GM18499 (cell line): ENCODE measurements at regions not wholly inside any gene's neighbourhood (a gene's known extent, or its start where the extent isn't known, plus 50 kb on each side); places are given as distances from the start of the nearest gene placed in this dataset.

Experiments used
- ATAC-seq: cut with Tn5 transposase; IDR thresholded peaks from one replicate; pipeline ENCODE4 v1.9.1; 2021; ENCODE audit warnings: moderate number of reproducible peaks; ENCODE audit not compliant: insufficient read depth, unreplicated experiment

DNA sequence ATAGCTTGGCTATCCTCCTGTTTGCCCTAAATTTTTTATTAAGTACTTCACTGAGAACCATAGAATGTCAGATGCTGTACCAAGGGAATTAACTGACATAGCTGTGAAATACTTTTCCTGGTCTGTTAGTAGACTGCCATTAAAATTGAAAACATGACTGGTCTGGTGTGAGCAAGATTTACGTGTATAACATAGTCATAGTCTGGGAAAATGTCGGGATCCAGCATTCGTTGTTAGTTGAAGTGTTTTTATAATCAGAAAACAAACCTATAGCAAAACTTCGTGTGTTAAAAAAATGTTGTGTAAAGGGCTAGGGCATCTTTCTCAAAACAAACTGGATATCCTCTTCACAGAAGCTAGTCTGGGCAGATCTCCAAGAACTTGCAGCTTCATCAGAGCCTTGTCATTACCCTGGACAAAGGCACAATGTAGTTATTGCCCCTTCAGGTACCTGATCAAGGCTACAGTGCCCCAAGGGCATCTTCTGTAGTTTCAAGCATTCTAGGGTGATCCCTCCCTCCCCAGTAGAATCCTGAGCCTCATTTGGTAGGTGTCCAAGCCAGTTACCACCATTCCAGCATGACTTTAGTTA, 454.2 kb upstream of the SGCD start:
- no peak for ATAC-seq

DNA sequence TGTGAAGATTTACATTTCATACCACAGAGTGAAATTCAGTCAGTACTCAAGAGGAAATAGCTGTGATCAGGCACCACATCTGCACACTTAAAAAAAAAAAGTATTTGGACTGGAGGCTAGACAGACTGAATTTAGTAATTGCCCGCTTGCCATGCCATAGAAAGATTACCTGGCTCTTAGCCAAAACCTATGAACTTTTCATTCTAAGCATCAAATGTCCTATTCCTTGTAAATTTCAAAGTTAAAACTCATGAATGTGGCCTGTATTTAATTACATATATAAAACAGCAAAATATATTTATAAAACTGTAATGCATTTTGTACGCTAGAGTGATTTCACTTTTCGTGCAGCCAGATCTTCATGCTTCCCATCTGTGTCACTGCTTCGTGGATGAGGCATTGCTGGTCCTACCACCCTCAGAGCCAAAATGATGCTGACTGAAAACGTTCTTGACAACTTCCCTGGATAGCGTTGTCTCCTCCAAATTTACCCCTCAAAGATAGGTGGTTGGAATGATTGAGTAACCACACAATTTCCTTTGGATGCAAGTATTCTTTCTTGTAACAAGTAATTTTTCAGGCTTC, 447.9 kb upstream of the SGCD start:
- ATAC-seq, result no peak

DNA sequence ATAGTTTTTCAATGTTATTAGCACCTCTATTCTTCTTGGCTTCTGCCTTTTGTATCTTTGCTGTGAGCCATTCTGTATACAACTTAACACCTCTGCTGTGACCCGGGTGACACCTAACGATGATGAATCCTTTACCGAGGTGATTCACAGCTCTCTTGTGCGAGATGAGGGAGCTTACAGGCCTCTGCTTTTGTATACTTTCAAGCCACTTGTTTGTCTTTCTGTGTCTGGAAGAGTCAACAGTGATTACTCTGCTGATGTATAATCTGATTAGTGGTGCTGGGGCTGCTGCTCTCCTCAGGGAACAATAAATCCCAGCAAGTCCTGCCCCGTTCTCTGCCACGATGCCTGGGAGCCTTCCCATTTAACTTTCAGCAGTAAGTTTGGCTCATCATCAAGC, 442.9 kb upstream of the SGCD start:
- ATAC-seq, result no peak

DNA sequence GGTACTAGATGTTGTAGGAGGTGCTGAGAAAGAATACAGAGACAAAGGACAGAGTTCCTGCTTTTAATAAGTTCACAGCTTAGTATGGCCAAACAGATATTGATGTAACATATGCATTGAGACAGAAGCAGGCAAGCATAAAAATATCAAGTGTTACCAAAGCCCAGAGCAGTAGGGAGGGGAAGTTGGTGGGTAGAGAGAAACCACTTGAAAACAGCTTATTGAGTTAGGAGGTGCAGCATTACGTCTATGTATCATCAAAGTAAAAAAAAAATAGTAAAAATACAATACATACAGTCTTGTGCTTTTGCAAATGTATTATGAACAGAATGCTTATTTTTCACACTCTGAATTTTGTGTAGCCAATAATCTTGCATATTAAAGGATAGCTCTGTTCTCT, 441.8 kb upstream of the SGCD start:
- ATAC-seq, result no peak

- no peak for ATAC-seq
Observed at GRCh38 chr5:155886311-155887031, 440.5 kb upstream of the SGCD start.

GRCh38 chr5:155895484-155895883, 431.5 kb upstream of the SGCD start:
- ATAC-seq, result no peak

GRCh38 chr5:155897761-155898160, 429.2 kb upstream of the SGCD start:
- no peak for ATAC-seq

DNA sequence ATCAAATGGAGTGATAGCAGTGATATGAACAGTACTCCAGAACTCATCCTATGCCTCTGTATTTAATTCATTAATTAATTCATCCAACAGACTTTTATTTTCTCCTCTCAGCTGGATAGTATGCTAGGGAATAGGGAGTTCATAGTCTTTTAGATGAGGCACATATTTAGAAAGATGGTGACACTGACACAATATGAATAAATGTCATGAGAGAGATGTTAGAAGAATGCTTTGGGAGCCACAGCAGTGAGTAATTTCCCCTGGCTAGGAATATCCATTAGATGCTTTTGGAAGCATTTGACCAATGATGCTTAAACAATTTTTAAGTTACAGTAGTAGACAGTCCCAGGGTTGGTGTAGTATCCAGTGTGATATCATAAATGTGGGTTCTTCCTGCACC, 428.7 kb upstream of the SGCD start:
- ATAC-seq, result no peak

DNA sequence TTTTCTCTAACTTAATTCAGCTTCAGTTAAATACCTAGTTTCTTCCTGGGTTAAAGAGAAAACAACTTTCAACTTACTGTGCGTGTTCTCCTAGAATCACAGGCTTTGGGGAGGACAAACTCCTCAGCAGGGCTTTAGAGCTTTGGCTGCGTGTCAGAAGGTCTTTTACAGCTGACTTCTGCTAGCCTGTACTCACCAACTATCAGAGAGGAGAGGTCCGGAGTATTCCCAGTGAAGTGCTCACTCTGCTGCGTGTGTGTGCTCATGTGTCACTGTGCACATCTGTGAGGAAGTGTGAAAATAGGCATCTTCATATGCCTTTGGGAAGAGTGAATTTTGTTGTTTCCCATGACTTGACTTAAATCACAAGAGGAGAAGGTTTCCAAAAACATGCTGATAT, 423.2 kb upstream of the SGCD start:
- ATAC-seq, result no peak

- ATAC-seq, result no peak
Observed at GRCh38 chr5:155905364-155905763, 421.6 kb upstream of the SGCD start.

GRCh38 chr5:155906046-155906445, 420.9 kb upstream of the SGCD start:
- ATAC-seq, result no peak

DNA sequence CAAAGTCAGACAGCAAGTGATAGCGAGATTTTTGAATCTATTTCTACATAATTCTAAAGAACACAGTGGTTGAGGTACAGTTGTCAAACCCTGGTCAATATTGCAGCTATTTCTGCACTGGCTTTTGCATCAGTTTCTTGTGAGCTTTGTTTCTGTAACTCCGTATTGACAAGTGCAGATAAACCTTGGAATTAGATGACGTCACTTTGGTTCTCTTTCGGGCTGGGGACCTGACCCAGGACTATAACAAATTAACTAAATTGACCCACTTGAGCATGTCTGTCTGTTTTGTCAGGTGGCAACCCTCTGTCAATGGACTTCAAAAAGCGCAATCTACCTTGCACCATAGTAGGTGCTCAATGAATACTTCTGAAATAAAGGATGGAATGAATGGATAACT, 418.4 kb upstream of the SGCD start:
- ATAC-seq, result no peak

DNA sequence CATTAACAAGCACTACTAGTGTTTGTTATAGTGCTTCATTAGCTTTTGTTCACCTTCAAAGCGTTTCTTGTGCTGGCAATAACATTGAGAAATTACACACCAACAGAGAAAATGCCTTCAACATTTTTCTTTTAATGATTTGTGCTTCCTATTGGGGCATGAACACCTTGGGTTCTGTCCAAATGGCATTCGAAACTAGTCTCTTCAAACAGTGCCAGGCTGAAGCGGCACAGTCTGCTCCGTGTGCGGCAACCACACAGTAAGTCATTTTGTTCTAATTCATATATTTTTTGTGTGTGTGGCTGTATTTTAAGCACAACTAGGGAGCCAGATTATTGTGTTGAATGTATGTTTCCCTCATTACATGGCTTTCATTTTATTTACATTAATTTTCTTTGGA, 414.7 kb upstream of the SGCD start:
- ATAC-seq, result no peak

DNA sequence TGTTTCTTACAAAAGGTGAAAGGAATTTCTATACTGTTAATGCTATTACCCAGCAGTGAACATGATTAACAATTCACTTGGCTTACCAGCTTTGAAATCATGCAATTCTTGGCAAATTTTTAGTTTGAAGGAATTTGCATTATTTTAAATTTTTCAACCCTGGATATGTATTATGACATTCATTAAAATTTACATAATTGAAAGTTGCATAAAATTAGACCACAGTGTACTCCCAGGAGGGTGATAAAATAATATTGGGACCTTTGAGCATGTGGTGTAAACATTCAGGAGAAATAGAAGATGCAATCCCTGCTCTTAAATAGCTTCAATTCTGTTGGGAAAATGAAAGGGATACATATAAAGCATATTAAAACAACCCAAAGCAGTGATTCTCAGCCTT, 412.2 kb upstream of the SGCD start:
- no peak for ATAC-seq

DNA sequence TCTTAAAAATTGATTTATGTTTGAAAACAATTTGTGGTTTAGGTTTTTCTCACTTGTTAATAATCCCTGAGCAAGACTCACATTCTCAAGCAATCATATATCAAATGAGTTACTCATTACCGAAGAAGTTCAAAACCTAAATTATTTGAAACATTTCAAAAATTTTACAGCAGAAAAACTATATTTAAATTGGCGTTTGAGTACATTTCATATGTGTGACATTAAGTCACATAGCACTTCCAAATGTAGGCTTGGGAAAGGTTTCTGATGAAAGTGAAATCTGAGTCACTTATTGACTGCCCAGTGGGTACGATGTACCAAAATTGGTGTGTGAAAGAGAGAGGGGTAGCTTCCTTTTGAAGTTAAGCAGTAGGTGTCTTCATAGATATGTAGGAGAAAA, 411.4 kb upstream of the SGCD start:
- no peak for ATAC-seq

DNA sequence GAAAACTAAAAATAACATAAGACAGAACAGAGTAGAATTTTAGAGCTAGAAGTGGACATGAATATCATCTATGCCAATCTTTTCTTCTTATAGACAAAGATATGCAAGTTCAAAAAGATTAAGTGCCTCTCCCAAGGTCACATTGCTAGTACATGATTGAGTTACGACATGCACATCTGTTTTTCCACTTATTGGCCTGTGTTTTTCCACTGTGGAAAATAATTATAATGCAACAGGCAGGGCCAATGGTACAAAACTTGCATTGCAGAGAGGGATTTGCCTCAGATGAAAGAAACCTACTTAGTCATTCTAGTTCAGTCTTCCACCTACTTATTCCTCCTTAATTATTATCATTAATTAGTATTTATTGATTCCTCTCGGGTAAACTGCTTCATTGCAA, 407.8 kb upstream of the SGCD start:
- ATAC-seq, result no peak

- no peak for ATAC-seq
Observed at GRCh38 chr5:155919725-155920124, 407.2 kb upstream of the SGCD start.

GRCh38 chr5:155921621-155922020, 405.3 kb upstream of the SGCD start:
- no peak for ATAC-seq

GRCh38 chr5:155923784-155924183, 403.2 kb upstream of the SGCD start:
- no peak for ATAC-seq

GRCh38 chr5:155926031-155926430, 400.9 kb upstream of the SGCD start:
- ATAC-seq, result no peak

GRCh38 chr5:155926766-155927165, 400.2 kb upstream of the SGCD start:
- no peak for ATAC-seq

GRCh38 chr5:155929112-155929511, 397.9 kb upstream of the SGCD start:
- ATAC-seq, result no peak
